ENCODE measurements at regions not wholly inside any gene's neighbourhood (a gene's known extent, or its start where the extent isn't known, plus 50 kb on each side); places are given as distances from the start of the nearest gene placed in this dataset.

GRCh38 chr6:54008589-54008988, 102.7 kb upstream of the MLIP start:
- TF ChIP-seq CTCF (IDR thresholded peaks at IDR 0.05; ENCODE audit: control insufficient read depth, extremely low read depth, insufficient read depth): no peak
- H3K4me3 ChIP-seq (ENCODE audit: low read depth, low read length): no peak overlapping the region
- DNase-seq (ENCODE audit: low read depth): no peak

DNA sequence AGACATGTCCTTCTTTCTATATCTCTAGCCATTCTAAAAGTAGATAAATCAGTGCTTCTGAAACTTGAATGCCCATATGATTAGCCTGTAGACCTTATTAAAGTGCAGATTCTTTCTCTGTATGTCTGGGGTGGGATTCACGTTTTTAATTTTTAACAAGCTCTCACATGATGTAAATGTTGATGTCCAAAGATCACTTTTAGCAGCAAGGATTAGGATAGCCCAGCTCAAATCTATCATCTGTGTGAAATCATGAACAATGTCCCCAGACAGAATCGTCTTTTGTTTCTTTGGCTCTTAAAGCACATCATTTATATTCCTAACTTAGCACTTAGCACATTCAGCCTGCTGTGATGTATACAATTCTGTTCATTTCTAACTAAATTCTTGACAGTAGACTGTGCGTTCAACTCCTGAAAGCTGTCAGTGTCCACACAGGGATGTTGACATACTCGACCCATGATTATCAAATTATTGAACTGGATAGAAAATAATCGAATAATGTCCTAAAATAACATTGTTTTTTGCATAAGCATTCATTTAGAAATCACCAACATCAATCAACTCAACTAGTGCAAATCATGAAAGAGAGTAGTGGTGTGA, 102.1 kb upstream of the MLIP start:
- no peak for TF ChIP-seq CTCF (IDR thresholded peaks at IDR 0.05; ENCODE audit: control insufficient read depth, extremely low read depth, insufficient read depth)
- no peak overlapping the region for H3K4me3 ChIP-seq (ENCODE audit: low read depth, low read length)
- no peak for DNase-seq (ENCODE audit: low read depth)

- no peak for TF ChIP-seq CTCF (IDR thresholded peaks at IDR 0.05; ENCODE audit: control insufficient read depth, extremely low read depth, insufficient read depth)
- H3K4me3 ChIP-seq (ENCODE audit: low read depth, low read length): no peak overlapping the region
- DNase-seq (ENCODE audit: low read depth): no peak
These were observed 100.6 kb upstream of the MLIP start for GRCh38 chr6:54010340-54011276.

GRCh38 chr6:54011277-54011648, 100.0 kb upstream of the MLIP start:
- TF ChIP-seq CTCF (IDR thresholded peaks at IDR 0.05; ENCODE audit: control insufficient read depth, extremely low read depth, insufficient read depth): no peak
- no peak overlapping the region for H3K4me3 ChIP-seq (ENCODE audit: low read depth, low read length)
- no peak for DNase-seq (ENCODE audit: low read depth)

DNA sequence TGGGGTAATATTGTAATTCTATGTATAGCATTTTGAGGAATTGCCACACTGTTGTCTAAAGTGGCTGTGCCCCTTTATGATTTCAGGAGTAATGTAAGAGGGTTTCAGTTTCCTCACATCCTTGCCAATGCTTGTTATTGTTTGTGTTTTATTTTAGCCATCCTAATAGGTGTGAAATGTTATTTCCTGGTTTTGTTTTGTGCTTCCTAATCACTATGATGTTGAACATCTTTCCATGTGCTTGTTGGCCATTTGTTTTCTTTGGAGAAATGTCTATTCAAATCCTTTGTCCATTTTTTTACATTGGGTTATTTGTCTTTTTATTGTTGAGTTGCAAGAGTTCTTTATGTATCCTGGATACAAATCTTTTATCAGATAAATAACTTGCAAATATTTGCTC, 97.3 kb upstream of the MLIP start:
- no peak for DNase-seq (ENCODE audit: low read depth)
- no peak overlapping the region for H3K4me3 ChIP-seq (ENCODE audit: low read depth, low read length)
- TF ChIP-seq CTCF (IDR thresholded peaks at IDR 0.05; ENCODE audit: control insufficient read depth, extremely low read depth, insufficient read depth): no peak

DNA sequence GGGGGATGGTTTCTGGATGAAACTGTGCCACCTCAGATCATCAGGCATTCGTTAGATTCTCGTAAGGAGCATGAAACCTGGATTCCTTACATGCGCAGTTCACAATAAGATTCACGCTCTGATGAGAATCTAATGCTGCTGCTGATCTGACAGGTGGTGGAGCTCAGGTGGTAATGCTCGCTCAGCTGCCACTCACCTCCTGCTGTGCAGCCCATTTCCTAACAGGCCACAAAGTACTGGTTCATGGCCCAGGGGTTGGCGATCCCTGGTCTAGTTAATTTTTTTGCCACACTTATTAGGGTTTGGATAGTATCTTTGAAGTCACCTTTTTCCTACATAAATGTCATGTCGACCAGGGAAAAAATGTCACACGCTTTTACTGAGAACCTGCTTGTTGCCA, 96.8 kb upstream of the MLIP start:
- H3K4me3 ChIP-seq (ENCODE audit: low read depth, low read length): no peak overlapping the region
- TF ChIP-seq CTCF (IDR thresholded peaks at IDR 0.05; ENCODE audit: control insufficient read depth, extremely low read depth, insufficient read depth): no peak
- no peak for DNase-seq (ENCODE audit: low read depth)
